ENCODE measurements at regions not wholly inside any gene's neighbourhood (a gene's known extent, or its start where the extent isn't known, plus 50 kb on each side); places are given as distances from the start of the nearest gene placed in this dataset.

GRCh38 chr5:74433896-74434829, 206.4 kb downstream of the ENC1 start:
- Histone ChIP-seq H3K4me3 (ENCODE audit: low read length in 2 of 2) (no peak overlapping the region), H3K4me1 (ENCODE audit: control insufficient read depth, insufficient read depth, low read length) (no peaks in the 10 kb centered on the region), H3K9ac (ENCODE audit: low read length in 2 of 2) (no peak overlapping the region), H3K27me3 (ENCODE audit: control insufficient read depth in 1 of 2, insufficient read depth in 2 of 2, low read length in 2 of 2) (no peaks in the 10 kb centered on the region), H3K9me3 (ENCODE audit: control insufficient read depth in 2 of 2, low read length in 2 of 2) (no peaks in the 10 kb centered on the region), H3K36me3 (ENCODE audit: control insufficient read depth in 2 of 2, insufficient read depth in 2 of 2, low read length in 2 of 2) (no peaks in the 10 kb centered on the region), H3K27ac (ENCODE audit: low read length) (no peak overlapping the region)

GRCh38 chr5:74433255-74433895, 207.2 kb downstream of the ENC1 start:
- H3K36me3 ChIP-seq (ENCODE audit: control insufficient read depth in 2 of 2, insufficient read depth in 2 of 2, low read length in 2 of 2): no peaks in the 10 kb centered on the region
- H3K27me3 ChIP-seq (ENCODE audit: control insufficient read depth in 1 of 2, insufficient read depth in 2 of 2, low read length in 2 of 2): no peaks in the 10 kb centered on the region
- no peak overlapping the region for H3K4me3 ChIP-seq (ENCODE audit: low read length in 2 of 2)
- no peak overlapping the region for H3K9ac ChIP-seq (ENCODE audit: low read length in 2 of 2)
- no peaks in the 10 kb centered on the region for H3K4me1 ChIP-seq (ENCODE audit: control insufficient read depth, insufficient read depth, low read length)
- no peaks in the 10 kb centered on the region for H3K9me3 ChIP-seq (ENCODE audit: control insufficient read depth in 2 of 2, low read length in 2 of 2)
- no peak overlapping the region for H3K27ac ChIP-seq (ENCODE audit: low read length)

DNA sequence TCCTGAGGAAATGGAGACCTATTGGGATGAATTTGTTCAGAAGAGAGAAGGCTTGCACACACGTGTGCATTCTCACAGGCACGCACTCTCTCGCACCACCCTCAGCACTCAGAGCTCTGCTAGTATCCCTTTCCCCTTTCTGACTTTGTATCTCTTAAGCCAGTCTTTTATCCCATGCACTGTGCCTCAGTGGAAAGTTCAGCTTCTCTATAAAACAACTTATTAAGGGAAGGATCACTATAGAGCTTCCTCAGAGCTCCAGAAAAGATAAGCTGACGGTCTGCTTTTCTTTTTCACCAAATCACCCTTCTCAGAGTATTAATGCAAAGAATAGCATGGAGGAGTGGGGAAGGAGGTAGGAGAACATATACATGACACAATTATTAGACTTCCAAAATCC, 207.8 kb downstream of the ENC1 start:
- Histone ChIP-seq H3K9me3 (ENCODE audit: control insufficient read depth in 2 of 2, low read length in 2 of 2) (no peaks in the 10 kb centered on the region), H3K9ac (ENCODE audit: low read length in 2 of 2) (no peak overlapping the region), H3K27ac (ENCODE audit: low read length) (no peak overlapping the region), H3K4me1 (ENCODE audit: control insufficient read depth, insufficient read depth, low read length) (no peaks in the 10 kb centered on the region), H3K4me3 (ENCODE audit: low read length in 2 of 2) (no peak overlapping the region), H3K27me3 (ENCODE audit: control insufficient read depth in 1 of 2, insufficient read depth in 2 of 2, low read length in 2 of 2) (no peaks in the 10 kb centered on the region), H3K36me3 (ENCODE audit: control insufficient read depth in 2 of 2, insufficient read depth in 2 of 2, low read length in 2 of 2) (no peaks in the 10 kb centered on the region)

GRCh38 chr5:74432216-74432615, 208.3 kb downstream of the ENC1 start:
- H3K27me3 ChIP-seq (ENCODE audit: control insufficient read depth in 1 of 2, insufficient read depth in 2 of 2, low read length in 2 of 2): no peaks in the 10 kb centered on the region
- no peak overlapping the region for H3K9ac ChIP-seq (ENCODE audit: low read length in 2 of 2)
- no peak overlapping the region for H3K27ac ChIP-seq (ENCODE audit: low read length)
- H3K9me3 ChIP-seq (ENCODE audit: control insufficient read depth in 2 of 2, low read length in 2 of 2): no peaks in the 10 kb centered on the region
- H3K4me1 ChIP-seq (ENCODE audit: control insufficient read depth, insufficient read depth, low read length): no peaks in the 10 kb centered on the region
- H3K4me3 ChIP-seq (ENCODE audit: low read length in 2 of 2): no peak overlapping the region
- no peaks in the 10 kb centered on the region for H3K36me3 ChIP-seq (ENCODE audit: control insufficient read depth in 2 of 2, insufficient read depth in 2 of 2, low read length in 2 of 2)

DNA sequence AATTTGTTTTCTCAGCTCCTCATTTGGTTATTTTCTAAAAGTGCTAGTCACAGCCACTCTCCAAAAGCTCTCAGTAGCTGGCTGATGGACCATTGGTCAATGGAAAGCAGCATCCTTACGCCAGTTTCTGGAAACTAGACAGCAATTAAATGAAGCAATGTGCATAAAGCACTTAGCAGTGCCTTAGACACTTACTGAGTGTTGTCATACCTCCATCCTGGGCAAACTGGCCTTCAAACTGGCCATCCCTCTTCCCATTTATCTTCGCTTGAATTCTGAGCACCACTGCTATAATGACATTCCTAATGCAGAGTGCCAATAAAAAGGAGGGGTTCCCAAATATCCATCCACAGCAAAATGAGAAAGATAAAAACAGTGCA, 209.2 kb downstream of the ENC1 start:
- Histone ChIP-seq H3K27ac (ENCODE audit: low read length) (no peak overlapping the region), H3K9ac (ENCODE audit: low read length in 2 of 2) (no peak overlapping the region), H3K9me3 (ENCODE audit: control insufficient read depth in 2 of 2, low read length in 2 of 2) (no peaks in the 10 kb centered on the region), H3K36me3 (ENCODE audit: control insufficient read depth in 2 of 2, insufficient read depth in 2 of 2, low read length in 2 of 2) (no peaks in the 10 kb centered on the region), H3K27me3 (ENCODE audit: control insufficient read depth in 1 of 2, insufficient read depth in 2 of 2, low read length in 2 of 2) (no peaks in the 10 kb centered on the region), H3K4me1 (ENCODE audit: control insufficient read depth, insufficient read depth, low read length) (no peaks in the 10 kb centered on the region), H3K4me3 (ENCODE audit: low read length in 2 of 2) (no peak overlapping the region)

DNA sequence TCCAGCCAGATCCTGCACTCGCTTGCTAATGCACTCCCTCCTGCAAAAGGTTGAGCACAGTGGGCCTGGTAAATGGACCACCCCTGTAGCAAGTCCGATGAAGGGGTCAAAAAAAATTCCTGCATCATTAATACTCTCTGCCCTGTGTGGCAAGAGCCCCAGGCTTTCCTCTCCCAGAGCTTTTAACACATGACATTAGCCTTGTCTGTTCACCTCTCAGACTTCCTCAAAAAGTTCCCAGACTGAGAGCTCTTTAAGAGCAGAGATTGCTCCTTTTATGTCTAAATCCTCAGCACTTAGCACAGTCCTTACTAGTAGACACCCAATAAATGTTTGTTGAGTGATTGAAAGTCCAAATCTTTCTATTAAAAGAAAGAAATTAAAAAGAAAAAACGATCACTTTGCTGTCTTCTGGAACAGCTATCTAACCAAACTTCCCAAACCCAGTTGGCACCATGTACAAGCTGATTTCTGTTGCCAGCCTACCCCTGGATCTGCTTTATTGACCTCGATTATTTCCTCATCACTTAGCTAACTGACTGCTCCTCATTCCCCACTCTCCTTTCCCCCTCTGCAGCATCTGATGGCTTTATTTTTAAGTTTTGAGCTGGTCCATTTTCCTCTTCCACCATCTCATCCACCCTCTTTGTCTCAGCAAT, 209.8 kb downstream of the ENC1 start:
- no peak overlapping the region for H3K4me3 ChIP-seq (ENCODE audit: low read length in 2 of 2)
- no peak overlapping the region for H3K27ac ChIP-seq (ENCODE audit: low read length)
- no peaks in the 10 kb centered on the region for H3K9me3 ChIP-seq (ENCODE audit: control insufficient read depth in 2 of 2, low read length in 2 of 2)
- H3K9ac ChIP-seq (ENCODE audit: low read length in 2 of 2): no peak overlapping the region
- no peaks in the 10 kb centered on the region for H3K27me3 ChIP-seq (ENCODE audit: control insufficient read depth in 1 of 2, insufficient read depth in 2 of 2, low read length in 2 of 2)
- H3K4me1 ChIP-seq (ENCODE audit: control insufficient read depth, insufficient read depth, low read length): no peaks in the 10 kb centered on the region
- no peaks in the 10 kb centered on the region for H3K36me3 ChIP-seq (ENCODE audit: control insufficient read depth in 2 of 2, insufficient read depth in 2 of 2, low read length in 2 of 2)

DNA sequence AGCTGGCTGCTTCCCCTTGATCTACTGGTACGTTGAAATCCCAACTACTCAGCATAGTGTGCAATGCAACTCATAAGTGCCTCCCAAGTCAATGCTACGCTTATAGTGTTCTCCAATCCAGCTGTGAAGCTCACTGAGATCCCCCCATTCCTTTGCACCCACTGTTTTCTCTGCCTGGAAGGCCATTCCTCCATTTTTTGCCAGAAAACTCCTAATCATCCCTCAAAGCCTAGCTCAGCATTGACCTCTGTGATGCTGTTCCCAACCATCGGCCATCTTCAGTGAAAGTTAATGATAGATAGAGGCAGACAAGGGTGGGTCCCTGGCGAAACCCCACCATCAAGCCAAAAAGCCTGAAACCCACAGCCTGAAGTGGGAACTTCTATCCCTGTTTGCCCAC, 211.0 kb downstream of the ENC1 start:
- Histone ChIP-seq H3K9me3 (ENCODE audit: control insufficient read depth in 2 of 2, low read length in 2 of 2) (no peaks in the 10 kb centered on the region), H3K9ac (ENCODE audit: low read length in 2 of 2) (no peak overlapping the region), H3K36me3 (ENCODE audit: control insufficient read depth in 2 of 2, insufficient read depth in 2 of 2, low read length in 2 of 2) (no peaks in the 10 kb centered on the region), H3K4me1 (ENCODE audit: control insufficient read depth, insufficient read depth, low read length) (no peaks in the 10 kb centered on the region), H3K4me3 (ENCODE audit: low read length in 2 of 2) (no peak overlapping the region), H3K27ac (ENCODE audit: low read length) (no peak overlapping the region), H3K27me3 (ENCODE audit: control insufficient read depth in 1 of 2, insufficient read depth in 2 of 2, low read length in 2 of 2) (no peaks in the 10 kb centered on the region)

- H3K4me3 ChIP-seq (ENCODE audit: low read length in 2 of 2): no peak overlapping the region
- no peaks in the 10 kb centered on the region for H3K36me3 ChIP-seq (ENCODE audit: control insufficient read depth in 2 of 2, insufficient read depth in 2 of 2, low read length in 2 of 2)
- H3K27me3 ChIP-seq (ENCODE audit: control insufficient read depth in 1 of 2, insufficient read depth in 2 of 2, low read length in 2 of 2): no peaks in the 10 kb centered on the region
- no peak overlapping the region for H3K27ac ChIP-seq (ENCODE audit: low read length)
- no peaks in the 10 kb centered on the region for H3K9me3 ChIP-seq (ENCODE audit: control insufficient read depth in 2 of 2, low read length in 2 of 2)
- H3K4me1 ChIP-seq (ENCODE audit: control insufficient read depth, insufficient read depth, low read length): no peaks in the 10 kb centered on the region
- H3K9ac ChIP-seq (ENCODE audit: low read length in 2 of 2): no peak overlapping the region
Measured at GRCh38 chr5:74428876-74429275, 211.7 kb downstream of the ENC1 start.

DNA sequence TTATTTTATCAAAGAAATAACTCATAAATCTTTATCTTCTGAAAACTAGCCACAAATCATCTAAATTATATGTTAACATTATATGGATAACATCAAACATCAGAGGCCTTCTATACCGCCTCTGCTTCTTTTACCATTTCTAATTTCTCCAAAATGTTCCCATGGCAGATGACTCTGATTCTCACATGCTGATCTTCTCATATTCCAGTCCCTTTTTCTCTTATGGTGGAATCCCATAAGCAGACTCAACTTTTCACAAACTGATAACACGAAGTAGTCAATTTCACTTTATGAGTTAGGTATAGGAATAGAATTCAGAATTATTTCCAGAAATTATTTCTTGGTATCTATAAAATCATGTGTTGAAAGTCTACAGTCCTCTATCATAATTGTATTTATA, 212.3 kb downstream of the ENC1 start:
- Histone ChIP-seq H3K36me3 (ENCODE audit: control insufficient read depth in 2 of 2, insufficient read depth in 2 of 2, low read length in 2 of 2) (no peaks in the 10 kb centered on the region), H3K27ac (ENCODE audit: low read length) (no peak overlapping the region), H3K9ac (ENCODE audit: low read length in 2 of 2) (no peak overlapping the region), H3K9me3 (ENCODE audit: control insufficient read depth in 2 of 2, low read length in 2 of 2) (no peaks in the 10 kb centered on the region), H3K4me3 (ENCODE audit: low read length in 2 of 2) (no peak overlapping the region), H3K4me1 (ENCODE audit: control insufficient read depth, insufficient read depth, low read length) (no peaks in the 10 kb centered on the region), H3K27me3 (ENCODE audit: control insufficient read depth in 1 of 2, insufficient read depth in 2 of 2, low read length in 2 of 2) (no peaks in the 10 kb centered on the region)

DNA sequence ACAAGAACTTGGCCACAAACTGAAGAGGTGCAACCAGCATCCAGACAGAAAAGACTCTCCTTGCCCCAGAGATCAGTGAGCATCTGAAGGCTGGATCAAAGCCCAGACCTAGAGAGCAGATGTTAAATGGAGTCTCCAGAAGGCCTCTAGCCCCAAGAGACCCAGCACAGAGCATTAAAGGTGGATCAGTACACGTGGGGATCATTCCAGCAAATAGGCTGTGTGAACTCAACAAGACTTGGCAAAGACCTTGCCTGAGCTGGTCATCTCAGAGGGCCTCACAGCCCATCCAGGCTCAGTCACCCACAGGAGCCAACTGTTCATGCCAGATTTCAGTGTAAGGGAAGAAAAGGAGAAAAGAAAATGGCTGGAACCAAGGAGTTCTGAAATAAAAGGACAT, 214.0 kb downstream of the ENC1 start:
- H3K9me3 ChIP-seq (ENCODE audit: control insufficient read depth in 2 of 2, low read length in 2 of 2): no peaks in the 10 kb centered on the region
- no peak overlapping the region for H3K9ac ChIP-seq (ENCODE audit: low read length in 2 of 2)
- H3K27me3 ChIP-seq (ENCODE audit: control insufficient read depth in 1 of 2, insufficient read depth in 2 of 2, low read length in 2 of 2): no peaks in the 10 kb centered on the region
- H3K27ac ChIP-seq (ENCODE audit: low read length): no peak overlapping the region
- no peaks in the 10 kb centered on the region for H3K36me3 ChIP-seq (ENCODE audit: control insufficient read depth in 2 of 2, insufficient read depth in 2 of 2, low read length in 2 of 2)
- no peak overlapping the region for H3K4me3 ChIP-seq (ENCODE audit: low read length in 2 of 2)
- no peaks in the 10 kb centered on the region for H3K4me1 ChIP-seq (ENCODE audit: control insufficient read depth, insufficient read depth, low read length)
